Activated gamma-delta T cell treated with anti-CD3 and anti-CD28 coated beads, Interleukin-2, amount 50 U/mL, for 16 hours (primary cell): ENCODE measurements at regions not wholly inside any gene's neighbourhood (a gene's known extent, or its start where the extent isn't known, plus 50 kb on each side); places are given as distances from the start of the nearest gene placed in this dataset.

Experiments
- DNase-seq: peaks from one replicate; pipeline ENCODE4 v3.0.0-alpha.2; 2020; ENCODE audit warnings: low read depth

DNA sequence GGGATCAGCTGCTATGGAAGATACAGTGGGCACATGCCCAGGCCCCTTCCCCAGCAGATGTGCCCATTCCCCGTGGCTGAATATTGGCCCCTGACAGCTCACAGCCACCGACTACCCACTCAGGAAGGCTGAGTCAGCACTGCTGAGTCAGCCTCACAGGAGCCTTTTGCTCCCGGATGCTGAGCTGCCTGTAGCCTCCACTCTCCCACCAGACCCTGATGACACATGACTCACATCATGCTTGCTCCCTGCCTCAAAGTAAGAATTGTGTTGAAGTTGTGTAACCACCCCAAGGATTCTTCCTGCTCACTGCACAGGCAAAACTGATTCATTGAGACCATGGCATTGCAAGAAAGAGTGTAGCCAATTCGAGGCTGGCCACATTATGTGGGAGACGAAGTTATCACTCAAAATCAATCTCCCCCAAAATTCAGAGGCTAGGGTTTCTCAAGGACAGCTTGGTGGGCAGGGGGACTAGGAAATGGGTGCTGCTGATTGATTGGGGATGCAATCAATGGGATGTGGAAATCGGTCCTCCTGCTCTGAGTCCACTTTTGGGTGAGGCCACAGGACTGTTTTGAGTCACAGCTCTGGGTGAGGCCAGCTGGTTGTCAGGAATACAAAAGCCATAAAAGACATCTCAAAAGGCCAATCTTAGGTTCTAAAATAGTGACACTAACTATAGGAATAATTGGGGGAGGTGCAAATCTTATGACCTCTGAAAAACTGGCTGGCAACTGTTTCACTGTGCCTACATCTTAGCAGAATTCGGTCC, 556.6 kb upstream of the CDH4 start:
- no peak for DNase-seq

- no peak for DNase-seq
These were observed 554.8 kb upstream of the CDH4 start for GRCh38 chr20:60697252-60697651.

DNA sequence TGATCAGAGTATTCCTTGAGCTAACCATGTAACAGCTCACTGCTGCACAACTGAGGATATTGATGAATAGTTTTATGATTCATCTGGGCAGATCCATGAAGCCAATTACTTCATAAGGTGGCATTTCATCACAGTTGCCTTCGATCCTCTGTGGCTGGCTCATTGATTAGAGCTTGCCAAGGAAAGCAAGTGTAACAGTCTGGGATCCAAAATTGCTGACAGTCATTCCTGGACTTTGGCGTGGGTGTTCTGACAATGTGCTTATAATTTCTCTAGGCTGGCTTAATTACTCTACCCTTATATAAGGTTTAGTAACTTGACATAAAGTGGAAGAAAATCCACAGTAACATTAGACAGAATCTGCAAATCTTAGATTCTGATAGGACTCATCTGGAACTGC, 551.3 kb upstream of the CDH4 start:
- DNase-seq, result no peak

DNA sequence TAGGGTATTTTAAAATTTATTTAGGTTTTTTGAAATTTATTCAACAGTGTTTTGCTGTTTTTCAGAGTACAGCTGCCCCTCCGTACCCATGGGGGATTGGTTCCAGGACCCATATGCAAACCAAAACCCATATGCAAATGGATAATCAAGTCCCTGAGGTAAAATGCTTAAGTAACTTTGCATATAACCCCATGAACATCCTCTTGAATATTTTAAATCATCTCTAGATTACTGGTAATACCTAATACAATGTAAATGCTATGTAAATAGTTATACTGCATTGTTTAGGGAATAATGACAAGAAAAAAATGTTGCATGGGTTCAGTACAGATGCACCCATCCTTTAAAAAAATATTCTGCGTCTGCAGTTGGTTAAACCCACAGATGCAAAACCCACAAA, 547.9 kb upstream of the CDH4 start:
- no peak for DNase-seq

DNA sequence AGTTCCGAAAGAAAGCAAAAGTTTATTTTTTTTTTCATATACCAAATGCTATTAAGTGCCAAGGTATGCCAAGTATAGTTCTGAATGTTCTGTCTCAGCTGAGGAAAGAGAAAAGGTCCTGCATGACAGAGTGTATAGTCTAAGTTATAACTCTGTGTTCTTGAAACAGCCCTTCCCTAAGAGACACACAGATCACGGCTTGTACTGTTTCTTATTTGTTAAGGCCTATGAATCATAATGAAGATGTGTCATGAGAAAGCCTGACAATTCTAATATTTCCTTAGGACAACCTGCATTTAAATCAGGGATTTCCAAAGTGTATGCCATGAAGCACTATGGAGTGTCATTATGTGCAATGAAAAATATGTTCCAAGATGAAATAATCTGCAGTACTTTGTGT, 538.7 kb upstream of the CDH4 start:
- DNase-seq, result no peak

GRCh38 chr20:60715172-60715571, 536.9 kb upstream of the CDH4 start:
- DNase-seq, result no peak

DNA sequence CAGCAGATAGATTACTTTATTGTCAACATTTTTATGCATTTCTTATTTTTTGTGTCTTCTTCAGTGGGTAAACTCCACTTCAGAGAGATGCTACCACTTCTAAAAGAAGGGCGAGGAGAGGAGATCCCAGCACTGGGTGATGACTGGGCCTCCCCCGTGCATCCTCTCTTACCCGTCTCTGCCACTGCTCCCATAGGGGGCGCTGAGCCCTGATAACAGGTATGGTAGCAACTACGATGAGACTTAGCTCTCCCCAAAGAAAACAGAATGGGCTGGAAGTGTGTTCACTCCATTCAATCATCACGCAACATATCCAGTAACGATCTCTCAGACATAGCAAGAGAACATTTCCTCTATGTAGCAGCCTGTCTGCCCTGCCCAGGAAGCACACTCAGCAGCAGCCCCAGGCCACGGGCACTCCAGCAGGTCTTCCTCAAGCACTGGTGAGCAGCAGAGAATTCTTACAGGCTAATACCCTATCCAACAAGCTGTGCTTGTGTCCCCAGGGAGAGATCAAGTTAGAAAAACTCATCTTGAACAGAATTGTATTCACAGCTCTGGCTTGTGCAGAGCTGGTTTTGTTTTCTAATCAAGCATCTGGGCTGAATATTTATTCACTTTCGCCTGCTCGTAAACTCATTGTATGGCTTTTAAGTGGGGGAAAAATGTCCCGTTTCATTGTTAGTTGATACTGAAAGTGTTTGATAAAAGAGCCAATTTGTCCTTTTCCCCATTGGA, 533.1 kb upstream of the CDH4 start:
- DNase-seq, result no peak

DNA sequence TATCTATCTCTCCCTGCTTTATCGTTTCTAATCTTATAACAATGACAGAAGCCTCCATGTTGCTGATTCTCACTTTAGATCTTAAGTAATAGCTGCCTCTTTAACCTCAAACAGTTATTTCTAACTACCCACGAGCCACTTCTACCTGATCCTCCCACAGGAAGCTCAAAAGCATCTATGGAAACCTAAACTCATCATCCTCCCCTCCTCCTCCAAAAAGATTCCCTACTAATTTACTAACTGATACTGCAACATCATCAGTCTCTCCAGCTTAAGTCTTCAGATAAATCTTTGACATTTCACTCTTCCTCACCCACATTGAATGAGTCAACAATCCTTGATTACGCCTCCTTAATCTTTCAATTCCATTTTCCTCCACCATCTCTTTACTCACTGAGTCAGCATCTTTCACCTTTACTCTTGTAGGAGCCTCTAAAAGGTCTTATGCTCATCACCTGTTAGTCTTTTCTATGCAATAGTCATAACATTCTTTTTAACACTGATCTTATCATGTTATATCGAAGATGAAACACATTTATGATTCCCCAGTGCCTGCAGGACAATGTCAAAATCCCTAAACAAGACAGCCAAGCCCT, 526.7 kb upstream of the CDH4 start:
- no peak for DNase-seq

DNA sequence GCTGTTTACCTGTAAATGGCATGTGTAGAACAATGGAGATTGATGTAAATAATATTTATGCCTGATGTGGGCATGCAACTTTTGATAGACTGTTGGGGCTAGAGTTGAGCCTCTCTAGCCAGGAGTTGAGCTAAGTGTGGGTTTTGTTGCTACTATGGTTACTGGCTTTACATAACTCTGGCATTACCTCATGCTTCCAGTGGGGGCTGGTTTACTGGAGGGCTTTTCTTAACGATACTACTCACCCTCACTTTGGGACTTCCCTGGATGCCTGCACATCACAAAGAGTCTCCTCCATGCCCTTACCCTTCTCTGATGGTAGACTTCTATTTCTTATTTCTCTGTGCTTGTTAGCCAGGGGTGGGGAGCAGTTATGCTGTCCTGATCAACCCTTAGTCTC, 524.6 kb upstream of the CDH4 start:
- DNase-seq, result no peak

DNA sequence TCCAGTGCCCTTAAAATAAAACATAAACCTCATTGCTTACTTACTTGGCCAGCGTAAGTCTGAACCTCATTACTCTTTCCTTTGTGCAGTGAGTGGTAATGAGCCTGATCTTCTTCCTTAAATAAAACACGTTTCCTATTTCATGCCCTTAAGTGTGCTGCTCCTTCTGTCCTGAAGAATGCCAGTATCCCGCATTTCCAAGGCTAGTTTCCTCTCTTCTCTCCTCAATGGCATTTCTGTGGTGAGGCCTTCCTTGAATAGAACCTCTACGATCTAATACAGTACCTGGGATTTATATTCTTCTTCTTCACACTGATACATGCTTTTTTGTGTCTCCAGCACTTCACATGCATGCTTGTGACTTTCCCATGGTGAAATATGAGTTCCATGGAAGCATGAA, 523.4 kb upstream of the CDH4 start:
- no peak for DNase-seq

DNA sequence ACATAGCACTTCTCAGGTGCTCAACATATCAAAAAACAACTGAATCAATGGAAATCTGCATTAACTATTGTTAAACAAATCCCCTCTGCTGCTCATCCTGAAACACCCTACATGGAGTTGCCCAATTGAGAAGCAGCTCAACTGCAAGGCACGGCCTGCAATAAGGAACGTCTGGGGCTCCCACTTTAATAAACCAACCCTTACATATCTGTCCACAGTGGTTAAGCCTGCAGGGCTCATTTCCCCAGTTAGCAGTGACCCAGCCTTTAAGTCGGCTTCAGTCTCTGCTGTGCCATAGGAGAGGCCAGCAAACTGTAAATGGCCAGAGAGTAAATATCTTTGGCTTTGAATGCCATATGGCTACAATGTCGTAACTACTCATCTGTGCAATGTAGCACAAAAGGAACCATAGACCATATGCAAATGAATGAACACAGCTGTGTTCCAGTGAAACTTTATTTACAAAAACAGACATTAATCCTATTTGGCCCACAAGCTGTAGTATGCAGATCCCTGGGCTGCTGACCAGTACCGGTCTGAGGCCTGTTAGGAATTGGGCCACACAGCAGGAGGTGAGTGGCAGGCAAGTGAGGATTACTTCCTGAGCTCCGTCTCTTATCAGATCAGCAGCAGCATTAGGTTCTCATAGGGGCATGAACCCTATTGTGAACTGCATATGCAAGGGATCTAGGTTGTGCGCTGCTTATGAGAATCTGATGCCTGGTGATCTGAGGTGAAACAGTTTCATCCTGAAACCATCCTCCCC, 522.7 kb upstream of the CDH4 start:
- DNase-seq, result no peak

DNA sequence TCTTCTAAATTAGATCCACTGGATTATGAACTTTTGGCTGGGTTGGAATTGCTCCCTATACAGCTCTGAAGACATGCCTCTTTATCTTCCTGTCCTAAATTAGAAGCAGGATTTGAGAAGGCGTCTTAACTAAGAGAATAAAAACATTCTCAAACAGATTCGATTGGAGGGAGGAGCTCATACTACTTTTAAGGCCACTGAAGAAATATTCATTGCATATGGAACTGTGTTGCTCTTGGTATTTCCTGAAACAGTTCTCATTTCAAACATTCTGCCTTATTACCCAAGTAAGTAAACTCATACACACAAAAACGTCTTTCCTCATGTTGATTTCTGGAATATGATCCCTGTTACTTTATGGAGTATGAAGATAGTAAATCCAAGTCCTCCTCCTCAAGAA, 519.7 kb upstream of the CDH4 start:
- DNase-seq, result no peak

GRCh38 chr20:60748086-60748485, 504.0 kb upstream of the CDH4 start:
- no peak for DNase-seq

GRCh38 chr20:60749804-60750602, 502.1 kb upstream of the CDH4 start:
- DNase-seq, result no peak

DNA sequence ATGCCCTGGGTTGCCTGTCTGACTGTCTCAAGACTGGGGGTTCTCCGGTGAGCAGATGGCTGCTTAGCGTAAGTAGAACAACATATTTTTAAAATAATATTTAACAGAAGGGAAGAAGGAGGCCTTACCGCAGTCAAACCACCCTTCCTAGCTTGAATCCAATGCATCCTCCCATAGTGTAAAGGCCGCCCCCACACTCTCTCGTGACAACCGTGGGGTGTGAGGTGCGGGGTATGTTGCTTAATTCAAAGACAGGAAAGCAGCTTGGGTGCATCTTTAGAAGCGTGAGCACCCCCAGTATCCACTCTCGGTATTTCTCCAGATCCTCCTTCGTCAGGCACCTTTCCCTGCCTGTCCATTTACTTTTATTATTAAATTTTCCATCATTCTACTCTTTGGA, 501.2 kb upstream of the CDH4 start:
- DNase-seq, result no peak

- DNase-seq, result no peak
These were observed 500.2 kb upstream of the CDH4 start for GRCh38 chr20:60751826-60752225.

GRCh38 chr20:60752741-60753420, 499.2 kb upstream of the CDH4 start:
- DNase-seq, result no peak

DNA sequence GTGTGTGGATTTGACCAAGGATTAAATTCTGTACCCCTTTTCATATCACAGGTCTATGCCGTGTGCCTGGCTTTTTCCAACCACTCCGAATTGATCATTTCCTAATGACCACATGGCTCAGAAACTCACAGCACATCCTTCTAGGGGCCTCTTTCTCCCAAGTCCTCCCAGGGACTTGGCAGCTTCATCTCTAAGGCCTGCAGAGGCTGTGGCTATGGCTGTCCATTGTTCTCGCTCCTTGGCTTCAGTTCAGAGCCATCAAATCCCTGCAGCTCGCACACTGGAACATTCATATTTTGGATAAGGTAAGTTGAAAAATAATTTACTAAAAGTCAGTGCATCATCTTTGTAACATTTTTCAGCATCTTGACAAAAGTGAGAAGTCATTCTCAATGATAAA, 497.2 kb upstream of the CDH4 start:
- DNase-seq, result no peak

DNA sequence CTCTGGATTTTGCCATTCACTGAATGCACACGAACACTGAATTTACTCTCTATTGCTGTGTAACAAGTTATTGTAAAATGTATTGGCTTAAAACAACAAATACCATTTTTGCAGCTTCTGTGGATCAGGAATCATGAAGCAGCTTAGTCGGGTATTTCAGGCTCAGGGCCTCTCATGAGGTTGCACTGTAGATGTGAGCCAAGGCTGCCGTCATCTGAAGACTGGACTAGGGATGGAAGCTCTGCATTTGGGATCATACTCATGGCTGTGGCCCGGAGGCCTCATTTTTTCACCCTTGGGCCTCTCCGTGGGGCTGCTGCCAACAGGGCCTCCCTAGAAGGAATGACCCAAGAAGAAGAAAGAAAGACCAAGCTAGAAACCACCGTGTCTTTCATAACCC, 492.4 kb upstream of the CDH4 start:
- no peak for DNase-seq

GRCh38 chr20:60760256-60761000, 491.6 kb upstream of the CDH4 start:
- DNase-seq, result no peak
